ENCODE measurements at regions not wholly inside any gene's neighbourhood (a gene's known extent, or its start where the extent isn't known, plus 50 kb on each side); places are given as distances from the start of the nearest gene placed in this dataset.

DNA sequence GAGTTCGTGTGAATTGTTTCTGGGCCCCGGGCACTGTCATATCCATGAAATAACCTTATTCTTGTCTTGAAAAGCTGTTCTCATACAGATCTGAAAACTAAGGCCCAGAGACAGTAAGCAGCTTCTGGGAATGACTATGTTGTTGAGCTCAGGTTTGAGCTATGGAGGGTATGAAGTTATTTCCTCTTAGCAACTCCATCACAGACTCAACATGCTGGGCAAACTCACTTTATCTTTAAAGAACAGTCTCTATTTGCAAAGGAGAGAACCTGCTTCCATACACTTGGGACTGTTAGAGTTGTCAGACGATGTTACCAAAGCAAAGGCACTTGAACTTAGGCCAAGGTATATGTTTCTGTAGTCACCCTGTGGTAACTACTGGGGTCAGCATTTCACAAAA lies 90.0 kb downstream of the GPR88 start:
- TF ChIP-seq, protein P1, sequence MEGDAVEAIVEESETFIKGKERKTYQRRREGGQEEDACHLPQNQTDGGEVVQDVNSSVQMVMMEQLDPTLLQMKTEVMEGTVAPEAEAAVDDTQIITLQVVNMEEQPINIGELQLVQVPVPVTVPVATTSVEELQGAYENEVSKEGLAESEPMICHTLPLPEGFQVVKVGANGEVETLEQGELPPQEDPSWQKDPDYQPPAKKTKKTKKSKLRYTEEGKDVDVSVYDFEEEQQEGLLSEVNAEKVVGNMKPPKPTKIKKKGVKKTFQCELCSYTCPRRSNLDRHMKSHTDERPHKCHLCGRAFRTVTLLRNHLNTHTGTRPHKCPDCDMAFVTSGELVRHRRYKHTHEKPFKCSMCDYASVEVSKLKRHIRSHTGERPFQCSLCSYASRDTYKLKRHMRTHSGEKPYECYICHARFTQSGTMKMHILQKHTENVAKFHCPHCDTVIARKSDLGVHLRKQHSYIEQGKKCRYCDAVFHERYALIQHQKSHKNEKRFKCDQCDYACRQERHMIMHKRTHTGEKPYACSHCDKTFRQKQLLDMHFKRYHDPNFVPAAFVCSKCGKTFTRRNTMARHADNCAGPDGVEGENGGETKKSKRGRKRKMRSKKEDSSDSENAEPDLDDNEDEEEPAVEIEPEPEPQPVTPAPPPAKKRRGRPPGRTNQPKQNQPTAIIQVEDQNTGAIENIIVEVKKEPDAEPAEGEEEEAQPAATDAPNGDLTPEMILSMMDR (conservative IDR thresholded peaks at IDR 0.05; ENCODE audit: low read depth in 2 of 2) = no peak
- TF ChIP-seq, protein P2, sequence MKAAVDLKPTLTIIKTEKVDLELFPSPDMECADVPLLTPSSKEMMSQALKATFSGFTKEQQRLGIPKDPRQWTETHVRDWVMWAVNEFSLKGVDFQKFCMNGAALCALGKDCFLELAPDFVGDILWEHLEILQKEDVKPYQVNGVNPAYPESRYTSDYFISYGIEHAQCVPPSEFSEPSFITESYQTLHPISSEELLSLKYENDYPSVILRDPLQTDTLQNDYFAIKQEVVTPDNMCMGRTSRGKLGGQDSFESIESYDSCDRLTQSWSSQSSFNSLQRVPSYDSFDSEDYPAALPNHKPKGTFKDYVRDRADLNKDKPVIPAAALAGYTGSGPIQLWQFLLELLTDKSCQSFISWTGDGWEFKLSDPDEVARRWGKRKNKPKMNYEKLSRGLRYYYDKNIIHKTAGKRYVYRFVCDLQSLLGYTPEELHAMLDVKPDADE (IDR thresholded peaks at IDR 0.05) = no peak
